ENCODE measurements at regions not wholly inside any gene's neighbourhood (a gene's known extent, or its start where the extent isn't known, plus 50 kb on each side); places are given as distances from the start of the nearest gene placed in this dataset.

GRCh38 chr5:5071554-5071953 lies 68.6 kb upstream of the ADAMTS16 start:
- H3K4me1 ChIP-seq (ENCODE audit: control insufficient read depth, insufficient read depth, low read length, unreplicated experiment): no peaks in the 10 kb centered on the region
- no peaks in the 10 kb centered on the region for H3K36me3 ChIP-seq (ENCODE audit: insufficient read depth, low read length)
- H3K27ac ChIP-seq (ENCODE audit: low read depth, low read length): no peak overlapping the region
- no peak overlapping the region for H2AFZ ChIP-seq (ENCODE audit: low read length, unreplicated experiment)
- H3K79me2 ChIP-seq (ENCODE audit: control insufficient read depth, insufficient read depth, low read length, unreplicated experiment): no peaks in the 10 kb centered on the region
- H3K4me3 ChIP-seq (ENCODE audit: low read depth, low read length): no peak overlapping the region
- H3K27me3 ChIP-seq (ENCODE audit: insufficient read depth, low read length): no peaks in the 10 kb centered on the region

DNA sequence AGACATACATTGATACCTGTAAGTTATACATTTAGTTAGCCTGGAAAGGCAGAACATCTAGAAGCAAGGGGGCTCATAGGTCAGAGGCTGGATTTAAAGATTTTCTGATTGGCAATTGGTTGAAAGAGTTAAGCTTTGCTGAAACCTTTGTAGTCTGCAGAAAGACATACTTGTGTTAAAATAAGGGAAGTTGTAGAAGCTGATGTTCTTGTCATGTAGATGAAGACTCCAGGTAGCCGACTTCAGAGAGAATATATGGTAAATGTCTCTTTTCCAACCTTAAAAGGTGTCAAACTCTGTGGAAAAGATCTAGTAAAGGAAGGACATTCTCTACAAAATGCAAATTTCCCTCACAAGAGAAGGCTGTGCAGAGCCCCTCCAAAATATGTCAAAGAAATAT lies 62.9 kb upstream of the ADAMTS16 start:
- Histone ChIP-seq H3K27me3 (ENCODE audit: insufficient read depth, low read length) (no peaks in the 10 kb centered on the region), H3K79me2 (ENCODE audit: control insufficient read depth, insufficient read depth, low read length, unreplicated experiment) (no peaks in the 10 kb centered on the region), H3K36me3 (ENCODE audit: insufficient read depth, low read length) (no peaks in the 10 kb centered on the region), H3K4me1 (ENCODE audit: control insufficient read depth, insufficient read depth, low read length, unreplicated experiment) (no peaks in the 10 kb centered on the region), H3K27ac (ENCODE audit: low read depth, low read length) (no peak overlapping the region), H3K4me3 (ENCODE audit: low read depth, low read length) (no peak overlapping the region), H2AFZ (ENCODE audit: low read length, unreplicated experiment) (no peak overlapping the region)

DNA sequence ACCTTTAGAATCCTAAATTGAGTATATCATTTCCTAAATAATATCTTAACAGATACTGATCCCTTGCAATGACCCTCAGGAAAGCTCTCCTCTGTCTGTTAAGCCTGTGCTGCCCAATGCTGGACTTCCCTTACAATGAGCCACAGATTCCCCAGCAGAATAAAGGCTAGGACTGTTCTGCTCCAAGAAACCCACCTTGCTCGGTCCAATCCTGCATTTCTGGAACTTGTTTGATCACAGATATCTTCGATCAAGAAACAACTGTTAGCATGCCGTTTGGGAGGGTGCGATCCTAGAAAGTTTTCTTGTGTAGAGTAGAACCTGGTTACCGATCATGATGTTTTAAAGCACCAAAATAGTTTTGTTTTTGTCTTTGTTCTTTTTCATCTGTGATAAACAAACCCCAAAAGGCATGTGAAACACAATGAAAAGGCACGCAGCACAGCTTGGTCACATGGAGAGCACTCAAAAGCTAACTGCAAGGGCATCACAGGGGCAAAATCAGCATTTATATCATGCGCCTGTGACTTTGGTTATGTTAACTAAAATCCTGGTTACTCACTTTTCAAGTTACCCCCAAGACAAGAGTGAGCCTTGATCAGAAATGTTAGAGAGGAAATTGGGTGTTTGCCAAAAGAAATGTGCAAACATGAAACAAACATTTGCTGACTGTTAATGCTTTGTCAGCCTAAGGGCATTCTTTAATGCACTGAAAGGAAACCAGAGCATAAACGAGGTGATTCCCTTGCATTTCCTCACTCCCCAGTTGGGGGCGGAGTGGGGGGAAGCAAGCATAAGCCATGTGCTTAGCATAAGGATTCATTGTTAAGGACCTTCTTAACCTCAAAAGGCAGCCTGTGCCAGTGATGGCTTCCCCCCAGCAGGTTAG lies 61.9 kb upstream of the ADAMTS16 start:
- no peaks in the 10 kb centered on the region for H3K36me3 ChIP-seq (ENCODE audit: insufficient read depth, low read length)
- no peaks in the 10 kb centered on the region for H3K27me3 ChIP-seq (ENCODE audit: insufficient read depth, low read length)
- H3K27ac ChIP-seq (ENCODE audit: low read depth, low read length): no peak overlapping the region
- H3K4me3 ChIP-seq (ENCODE audit: low read depth, low read length): no peak overlapping the region
- no peak overlapping the region for H2AFZ ChIP-seq (ENCODE audit: low read length, unreplicated experiment)
- H3K4me1 ChIP-seq (ENCODE audit: control insufficient read depth, insufficient read depth, low read length, unreplicated experiment): no peaks in the 10 kb centered on the region
- H3K79me2 ChIP-seq (ENCODE audit: control insufficient read depth, insufficient read depth, low read length, unreplicated experiment): no peaks in the 10 kb centered on the region

- Histone ChIP-seq H3K27me3 (ENCODE audit: insufficient read depth, low read length) (no peaks in the 10 kb centered on the region), H3K4me1 (ENCODE audit: control insufficient read depth, insufficient read depth, low read length, unreplicated experiment) (no peaks in the 10 kb centered on the region), H2AFZ (ENCODE audit: low read length, unreplicated experiment) (no peak overlapping the region), H3K79me2 (ENCODE audit: control insufficient read depth, insufficient read depth, low read length, unreplicated experiment) (no peaks in the 10 kb centered on the region), H3K27ac (ENCODE audit: low read depth, low read length) (no peak overlapping the region), H3K4me3 (ENCODE audit: low read depth, low read length) (no peak overlapping the region), H3K36me3 (ENCODE audit: insufficient read depth, low read length) (no peaks in the 10 kb centered on the region)
Measured at GRCh38 chr5:5079876-5080275, 60.3 kb upstream of the ADAMTS16 start.

DNA sequence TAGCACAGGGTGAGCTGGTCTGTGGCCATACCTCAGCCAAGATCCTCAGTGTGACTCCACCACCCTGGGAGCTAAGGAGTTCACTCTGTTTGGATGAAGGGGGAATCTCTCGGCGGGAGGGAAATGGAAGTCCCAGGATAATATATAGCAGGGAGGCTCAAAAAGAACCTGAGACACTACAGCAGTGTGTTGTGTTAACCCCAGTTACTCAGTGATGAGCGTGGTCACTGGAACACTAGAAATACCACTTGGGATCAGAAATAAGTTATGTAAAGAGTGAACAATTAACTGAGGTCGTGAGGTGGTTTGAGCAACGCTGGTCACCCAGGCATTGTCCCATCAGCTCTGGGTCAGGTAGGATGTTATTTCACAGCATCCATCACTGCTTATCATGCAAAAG lies 59.3 kb upstream of the ADAMTS16 start:
- no peak overlapping the region for H3K4me3 ChIP-seq (ENCODE audit: low read depth, low read length)
- no peaks in the 10 kb centered on the region for H3K36me3 ChIP-seq (ENCODE audit: insufficient read depth, low read length)
- H2AFZ ChIP-seq (ENCODE audit: low read length, unreplicated experiment): no peak overlapping the region
- H3K27ac ChIP-seq (ENCODE audit: low read depth, low read length): no peak overlapping the region
- no peaks in the 10 kb centered on the region for H3K27me3 ChIP-seq (ENCODE audit: insufficient read depth, low read length)
- no peaks in the 10 kb centered on the region for H3K4me1 ChIP-seq (ENCODE audit: control insufficient read depth, insufficient read depth, low read length, unreplicated experiment)
- H3K79me2 ChIP-seq (ENCODE audit: control insufficient read depth, insufficient read depth, low read length, unreplicated experiment): no peaks in the 10 kb centered on the region

- no peaks in the 10 kb centered on the region for H3K79me2 ChIP-seq (ENCODE audit: control insufficient read depth, insufficient read depth, low read length, unreplicated experiment)
- H3K4me3 ChIP-seq (ENCODE audit: low read depth, low read length): no peak overlapping the region
- H3K27ac ChIP-seq (ENCODE audit: low read depth, low read length): no peak overlapping the region
- no peaks in the 10 kb centered on the region for H3K36me3 ChIP-seq (ENCODE audit: insufficient read depth, low read length)
- H2AFZ ChIP-seq (ENCODE audit: low read length, unreplicated experiment): no peak overlapping the region
- H3K27me3 ChIP-seq (ENCODE audit: insufficient read depth, low read length): no peaks in the 10 kb centered on the region
- no peaks in the 10 kb centered on the region for H3K4me1 ChIP-seq (ENCODE audit: control insufficient read depth, insufficient read depth, low read length, unreplicated experiment)
Measured at GRCh38 chr5:5085381-5085780, 54.7 kb upstream of the ADAMTS16 start.

DNA sequence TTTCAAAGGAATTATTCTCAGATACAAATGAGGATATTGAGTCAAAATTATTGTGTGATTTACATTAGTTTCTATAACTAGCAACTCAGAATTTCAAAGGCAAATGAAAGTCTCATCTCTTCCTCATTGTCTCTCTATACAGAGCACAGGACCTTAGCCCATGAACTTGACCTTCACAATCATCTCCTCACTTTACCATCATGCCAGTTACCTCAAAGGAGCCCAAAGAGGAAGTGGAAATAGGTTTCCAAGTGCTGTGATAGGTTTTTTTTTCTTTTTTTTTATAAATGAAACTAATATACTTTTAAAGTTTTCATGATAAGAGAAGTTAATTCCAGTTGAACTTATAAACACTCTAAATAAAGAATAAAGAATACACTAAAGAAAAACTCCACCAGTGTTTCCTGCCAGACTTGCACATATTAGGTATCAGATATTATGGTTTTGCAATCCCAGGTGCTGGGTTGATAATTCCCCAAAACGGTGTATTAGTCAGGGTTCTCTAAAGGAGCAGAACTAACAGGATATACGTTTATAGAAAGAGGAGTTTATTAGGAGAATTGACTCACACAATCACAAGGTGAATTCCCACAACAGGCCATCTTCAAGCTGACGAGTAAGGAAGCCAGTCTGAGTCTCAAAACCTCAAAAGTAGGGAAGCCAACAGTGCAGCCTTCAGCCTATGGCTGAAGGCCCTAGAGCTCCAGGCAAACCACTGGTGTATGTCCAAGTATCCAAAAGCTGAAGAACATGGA lies 50.1 kb upstream of the ADAMTS16 start:
- Histone ChIP-seq H3K4me3 (ENCODE audit: low read depth, low read length) (no peak overlapping the region), H3K4me1 (ENCODE audit: control insufficient read depth, insufficient read depth, low read length, unreplicated experiment) (no peaks in the 10 kb centered on the region), H3K27ac (ENCODE audit: low read depth, low read length) (no peak overlapping the region), H3K27me3 (ENCODE audit: insufficient read depth, low read length) (no peaks in the 10 kb centered on the region), H3K79me2 (ENCODE audit: control insufficient read depth, insufficient read depth, low read length, unreplicated experiment) (no peaks in the 10 kb centered on the region), H2AFZ (ENCODE audit: low read length, unreplicated experiment) (no peak overlapping the region), H3K36me3 (ENCODE audit: insufficient read depth, low read length) (no peaks in the 10 kb centered on the region)

Measured in ACC112 (cell line).